PC-9 (cell line): ENCODE measurements at regions not wholly inside any gene's neighbourhood (a gene's known extent, or its start where the extent isn't known, plus 50 kb on each side); places are given as distances from the start of the nearest gene placed in this dataset.
"Not testable (repeated sequence)": the region's sequence is repeated elsewhere in the genome, so short reads cannot be mapped to it uniquely, and the experiment has no call there.

ENCODE experiments used
- BruUV-seq: library from RNA; stranded (reverse); fragments of 400-500 nt; replicated peaks from 2 replicates; lab custom pipeline; 2021; lab: Mats Ljungman, UMichigan
- CTCF ChIA-PET: fragments of 300-600 bp; sonication (Branson Sonifier 250); formaldehyde crosslinking; loops from one replicate; lab custom pipeline; 2022; ENCODE audit warnings: antibody characterized with exemption; lab: Charles Lee
- POLR2A ChIA-PET: fragments of 300-600 bp; sonication (Branson Sonifier 250); formaldehyde crosslinking; loops from one replicate; lab custom pipeline; 2022; ENCODE audit warnings: antibody characterized with exemption; ENCODE audit not compliant: unreplicated experiment; lab: Charles Lee
- DNase-seq, 2 experiments: peaks; one replicate each; pipeline versions ENCODE4 v3.0.0 to v3.0.0-alpha.2; 2015 to 2022; ENCODE audit warnings: mixed read lengths in 1 of 2
- H2AFZ ChIP-seq: fragments of 200-600 bp; sonication (generic); 2 replicates; pipeline ENCODE4 v1.8.1; 2017; ENCODE audit warnings: antibody characterized with exemption
- H3F3A ChIP-seq: fragments of 200-600 bp; sonication (generic); 2 replicates; pipeline ENCODE4 v1.8.1; 2017; ENCODE audit warnings: antibody characterized with exemption, mild to moderate bottlenecking, low read depth; ENCODE audit not compliant: insufficient read depth
- H3K27ac ChIP-seq: fragments of 200-600 bp; sonication (generic); 2 replicates; pipeline ENCODE4 v1.6.1; 2016; ENCODE audit warnings: mixed run types
- H3K27me3 ChIP-seq: fragments of 200-600 bp; sonication (generic); 2 replicates; pipeline ENCODE4 v1.6.1; 2016; ENCODE audit warnings: low read depth, mixed run types; ENCODE audit not compliant: insufficient read depth
- H3K36me3 ChIP-seq: fragments of 200-600 bp; sonication (generic); 2 replicates; pipeline ENCODE4 v1.6.1; 2016; ENCODE audit warnings: low read depth, mixed run types
- H3K4me1 ChIP-seq: fragments of 200-600 bp; sonication (generic); replicated peaks from 2 replicates; pipeline ENCODE4 v1.6.1; 2016; ENCODE audit warnings: mixed run types; ENCODE audit not compliant: insufficient read depth
- H3K4me2 ChIP-seq: fragments of 200-600 bp; sonication (generic); 2 replicates; pipeline ENCODE4 v1.6.1; 2017; ENCODE audit warnings: mixed run types
- H3K4me3 ChIP-seq: fragments of 200-600 bp; sonication (generic); 2 replicates; pipeline ENCODE4 v1.6.1; 2016; ENCODE audit warnings: mixed run types
- H3K79me2 ChIP-seq: fragments of 200-600 bp; sonication (generic); 2 replicates; pipeline ENCODE4 v1.6.1; 2017; ENCODE audit warnings: low read depth, mixed run types
- H3K9me2 ChIP-seq: fragments of 200-600 bp; sonication (generic); 2 replicates; pipeline ENCODE4 v1.8.1; 2017; ENCODE audit warnings: mild to moderate bottlenecking; ENCODE audit not compliant: insufficient read depth
- H3K9me3 ChIP-seq: fragments of 200-600 bp; sonication (generic); 2 replicates; pipeline ENCODE4 v1.8.1; 2016; ENCODE audit warnings: low read depth; ENCODE audit not compliant: insufficient read depth
- H4K20me1 ChIP-seq: fragments of 200-600 bp; sonication (generic); 2 replicates; pipeline ENCODE4 v1.8.1; 2017; ENCODE audit not compliant: insufficient read depth
- CTCF ChIP-seq: fragments of 200-600 bp; sonication (generic); conservative IDR thresholded peaks from 2 replicates; pipeline ENCODE4 v1.6.1; 2017; ENCODE audit warnings: mixed run types, antibody characterized with exemption, mild to moderate bottlenecking, moderate library complexity
- EZH2 ChIP-seq: fragments of 200-600 bp; sonication (generic); IDR thresholded peaks from 2 replicates; pipeline ENCODE4 v1.8.0; 2017; ENCODE audit warnings: antibody characterized with exemption, low read depth
- intact Hi-C: fragments of 100-400 bp; cut with micrococcal nuclease; formaldehyde crosslinking; loops from one replicate; pipeline ENCODE4 v1.10.0; 2022; ENCODE audit not compliant: unreplicated experiment

DNA sequence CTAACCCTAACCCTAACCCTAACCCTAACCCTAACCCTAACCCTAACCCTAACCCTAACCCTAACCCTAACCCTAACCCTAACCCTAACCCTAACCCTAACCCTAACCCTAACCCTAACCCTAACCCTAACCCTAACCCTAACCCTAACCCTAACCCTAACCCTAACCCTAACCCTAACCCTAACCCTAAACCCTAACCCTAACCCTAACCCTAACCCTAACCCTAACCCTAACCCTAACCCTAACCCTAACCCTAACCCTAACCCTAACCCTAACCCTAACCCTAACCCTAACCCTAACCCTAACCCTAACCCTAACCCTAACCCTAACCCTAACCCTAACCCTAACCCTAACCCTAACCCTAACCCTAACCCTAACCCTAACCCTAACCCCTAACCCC lies 80.6 kb upstream of the PLEKHG4B start:
- H3K27ac ChIP-seq, H3K79me2 ChIP-seq, H4K20me1 ChIP-seq, BruUV-seq, H3K27me3 ChIP-seq, H3K4me2 ChIP-seq, H3F3A ChIP-seq, H2AFZ ChIP-seq, CTCF ChIA-PET, DNase-seq, H3K36me3 ChIP-seq, H3K4me3 ChIP-seq, H3K4me1 ChIP-seq, H3K9me2 ChIP-seq, POLR2A ChIA-PET, intact Hi-C loops, H3K9me3 ChIP-seq: not testable (repeated sequence)

- Histone ChIP-seq H4K20me1 (no peaks in the 10 kb centered on the region), H2AFZ (no peak overlapping the region), H3K27me3 (0 out of 2 replicates have a peak, but pooled peaks cover 9% of the 10 kb centered on the region), H3K79me2 (no peaks in the 10 kb centered on the region), H3F3A (no peaks in the 10 kb centered on the region), H3K4me2 (no peak overlapping the region), H3K9me2 (no peaks in the 10 kb centered on the region), H3K9me3 (no peaks in the 10 kb centered on the region), H3K27ac (no peak overlapping the region), H3K4me3 (no peak overlapping the region), H3K36me3 (no peaks in the 10 kb centered on the region), H3K4me1 (no peaks in the 10 kb centered on the region)
- ChIA-PET POLR2A (no interaction called here), CTCF (no interaction called here)
- BruUV-seq: no TSS peak
- TF ChIP-seq CTCF (no peak), EZH2 (no peak)
- intact Hi-C loops: no loop called here
- no peak for DNase-seq
Observed at GRCh38 chr5:11898-12297, 80.1 kb upstream of the PLEKHG4B start.

GRCh38 chr5:13234-13633 lies 78.7 kb upstream of the PLEKHG4B start:
- no peaks in the 10 kb centered on the region for H3K4me1 ChIP-seq

GRCh38 chr5:14676-15075 lies 77.3 kb upstream of the PLEKHG4B start:
- H2AFZ ChIP-seq, H3K4me2 ChIP-seq, BruUV-seq, intact Hi-C loops, DNase-seq, H3K9me3 ChIP-seq, H4K20me1 ChIP-seq, H3K36me3 ChIP-seq, H3K79me2 ChIP-seq, H3K27ac ChIP-seq, H3K4me3 ChIP-seq, H3K9me2 ChIP-seq, H3K4me1 ChIP-seq, H3F3A ChIP-seq, POLR2A ChIA-PET, CTCF ChIA-PET: not testable (repeated sequence)
- peaks cover 25% of the 10 kb centered on the region for H3K27me3 ChIP-seq

More at GRCh38 chr5:13234-13633, 78.7 kb upstream of the PLEKHG4B start:
- Histone ChIP-seq H3K27ac (no peak overlapping the region), H3K79me2 (no peaks in the 10 kb centered on the region), H3K9me3 (no peaks in the 10 kb centered on the region), H4K20me1 (no peaks in the 10 kb centered on the region), H3K9me2 (no peaks in the 10 kb centered on the region), H2AFZ (no peak overlapping the region), H3K27me3 (peaks cover 18% of the 10 kb centered on the region; the same call in 1 of the 2 replicates), H3K4me3 (no peak overlapping the region), H3K4me2 (no peak overlapping the region), H3K36me3 (no peaks in the 10 kb centered on the region), H3F3A (no peaks in the 10 kb centered on the region)
- DNase-seq: no peak
- intact Hi-C loops: no loop called here
- ChIA-PET POLR2A (no interaction called here), CTCF (no interaction called here)
- BruUV-seq: no TSS peak
- no peak for TF ChIP-seq CTCF
- TF ChIP-seq EZH2: no peak

GRCh38 chr5:20276-20675 lies 71.7 kb upstream of the PLEKHG4B start:
- H3K9me3 ChIP-seq, H3K4me2 ChIP-seq, H3F3A ChIP-seq, DNase-seq, H3K4me3 ChIP-seq, BruUV-seq, intact Hi-C loops, H3K27ac ChIP-seq, H2AFZ ChIP-seq, H3K4me1 ChIP-seq, H3K36me3 ChIP-seq, H3K79me2 ChIP-seq, POLR2A ChIA-PET, H4K20me1 ChIP-seq, H3K9me2 ChIP-seq: not testable (repeated sequence)
- CTCF ChIA-PET: interaction anchor here (0.6 kb wide), 1 partner anchor 69 kb away, joined by 8 read pairs; no protein-coding TSS in a partner anchor
- peaks cover 57% of the 10 kb centered on the region for H3K27me3 ChIP-seq
